ENCODE measurements at regions not wholly inside any gene's neighbourhood (a gene's known extent, or its start where the extent isn't known, plus 50 kb on each side); places are given as distances from the start of the nearest gene placed in this dataset.
"Not testable (repeated sequence)": the region's sequence is repeated elsewhere in the genome, so short reads cannot be mapped to it uniquely, and the experiment has no call there.

- Histone ChIP-seq H3K4me2 (ENCODE audit: low read length) (no peak overlapping the region), H3K27me3 (ENCODE audit: control insufficient read depth, low read length) (no peaks in the 10 kb centered on the region), H3F3A (ENCODE audit: control insufficient read depth, insufficient read depth) (no peaks in the 10 kb centered on the region), H3K4me3 (ENCODE audit: low read length) (no peak overlapping the region), H3K79me2 (ENCODE audit: control insufficient read depth, low read length) (no peaks in the 10 kb centered on the region), H3K4me1 (ENCODE audit: control insufficient read depth, low read length) (no peaks in the 10 kb centered on the region), H4K20me1 (ENCODE audit: control insufficient read depth, insufficient read depth, low read depth, low read length) (no peaks in the 10 kb centered on the region), H3K36me3 (ENCODE audit: control insufficient read depth, low read length) (no peaks in the 10 kb centered on the region), H3K27ac (ENCODE audit: low read depth, low read length) (no peak overlapping the region), H3K9me2 (replicated peaks; ENCODE audit: control insufficient read depth, low read length) (no peaks in the 10 kb centered on the region), H3K9me3 (ENCODE audit: control insufficient read depth, insufficient read depth, low read length) (no peaks in the 10 kb centered on the region)
- TF ChIP-seq CTCF (IDR thresholded peaks at IDR 0.05; ENCODE audit: low read depth, low read length, poor library complexity, severe bottlenecking) (no peak), EZH2phosphoT487 (IDR thresholded peaks at IDR 0.05; ENCODE audit: borderline replicate concordance, low read length) (no peak)
Observed at GRCh38 chr10:131580674-131581073, 269.2 kb upstream of the TCERG1L start.

- H3K36me3 ChIP-seq (ENCODE audit: control insufficient read depth, low read length); H4K20me1 ChIP-seq (ENCODE audit: control insufficient read depth, insufficient read depth, low read depth, low read length); H3K9me2 ChIP-seq (replicated peaks; ENCODE audit: control insufficient read depth, low read length); H3K4me3 ChIP-seq (ENCODE audit: low read length); H3K4me1 ChIP-seq (ENCODE audit: control insufficient read depth, low read length); H3K27ac ChIP-seq (ENCODE audit: low read depth, low read length); H3K27me3 ChIP-seq (ENCODE audit: control insufficient read depth, low read length); H3F3A ChIP-seq (ENCODE audit: control insufficient read depth, insufficient read depth); H3K4me2 ChIP-seq (ENCODE audit: low read length); H3K9me3 ChIP-seq (ENCODE audit: control insufficient read depth, insufficient read depth, low read length); H3K79me2 ChIP-seq (ENCODE audit: control insufficient read depth, low read length): not testable (repeated sequence)
Observed at GRCh38 chr10:131581547-131581946, 270.0 kb upstream of the TCERG1L start.

GRCh38 chr10:131584287-131584686 lies 272.8 kb upstream of the TCERG1L start:
- H3K4me3 ChIP-seq (ENCODE audit: low read length) = no peak overlapping the region
- TF ChIP-seq EZH2phosphoT487 (IDR thresholded peaks at IDR 0.05; ENCODE audit: borderline replicate concordance, low read length) (no peak), CTCF (IDR thresholded peaks at IDR 0.05; ENCODE audit: low read depth, low read length, poor library complexity, severe bottlenecking) (no peak)
- H3K36me3 ChIP-seq (ENCODE audit: control insufficient read depth, low read length) = no peaks in the 10 kb centered on the region
- no peaks in the 10 kb centered on the region for H4K20me1 ChIP-seq (ENCODE audit: control insufficient read depth, insufficient read depth, low read depth, low read length)
- H3K4me2 ChIP-seq (ENCODE audit: low read length) = no peak overlapping the region
- no peaks in the 10 kb centered on the region for H3K9me2 ChIP-seq (replicated peaks; ENCODE audit: control insufficient read depth, low read length)
- H3K27ac ChIP-seq (ENCODE audit: low read depth, low read length) = no peak overlapping the region
- no peaks in the 10 kb centered on the region for H3F3A ChIP-seq (ENCODE audit: control insufficient read depth, insufficient read depth)
- no peaks in the 10 kb centered on the region for H3K79me2 ChIP-seq (ENCODE audit: control insufficient read depth, low read length)
- H3K27me3 ChIP-seq (ENCODE audit: control insufficient read depth, low read length) = no peaks in the 10 kb centered on the region
- no peaks in the 10 kb centered on the region for H3K9me3 ChIP-seq (ENCODE audit: control insufficient read depth, insufficient read depth, low read length)
- H3K4me1 ChIP-seq (ENCODE audit: control insufficient read depth, low read length) = no peaks in the 10 kb centered on the region

- no peaks in the 10 kb centered on the region for H3K27me3 ChIP-seq (ENCODE audit: control insufficient read depth, low read length)
- H3K9me3 ChIP-seq (ENCODE audit: control insufficient read depth, insufficient read depth, low read length) = peaks cover 4% of the 10 kb centered on the region; the same call in 1 of the 2 replicates
- TF ChIP-seq CTCF (IDR thresholded peaks at IDR 0.05; ENCODE audit: low read depth, low read length, poor library complexity, severe bottlenecking) (no peak), EZH2phosphoT487 (IDR thresholded peaks at IDR 0.05; ENCODE audit: borderline replicate concordance, low read length) (no peak)
- no peaks in the 10 kb centered on the region for H4K20me1 ChIP-seq (ENCODE audit: control insufficient read depth, insufficient read depth, low read depth, low read length)
- H3F3A ChIP-seq (ENCODE audit: control insufficient read depth, insufficient read depth) = no peaks in the 10 kb centered on the region
- H3K27ac ChIP-seq (ENCODE audit: low read depth, low read length) = no peak overlapping the region
- H3K4me2 ChIP-seq (ENCODE audit: low read length) = no peak overlapping the region
- H3K36me3 ChIP-seq (ENCODE audit: control insufficient read depth, low read length) = no peaks in the 10 kb centered on the region
- H3K9me2 ChIP-seq (replicated peaks; ENCODE audit: control insufficient read depth, low read length) = no peaks in the 10 kb centered on the region
- no peaks in the 10 kb centered on the region for H3K4me1 ChIP-seq (ENCODE audit: control insufficient read depth, low read length)
- no peak overlapping the region for H3K4me3 ChIP-seq (ENCODE audit: low read length)
- H3K79me2 ChIP-seq (ENCODE audit: control insufficient read depth, low read length) = no peaks in the 10 kb centered on the region
Observed at GRCh38 chr10:131585761-131586160, 274.2 kb upstream of the TCERG1L start.

Measured in DOHH2 (cell line).